H1 (cell line): ENCODE measurements at regions not wholly inside any gene's neighbourhood (a gene's known extent, or its start where the extent isn't known, plus 50 kb on each side); places are given as distances from the start of the nearest gene placed in this dataset.

Source experiments
- CTCF ChIA-PET: fragments of 300-600 bp; sonication (Branson Sonifier 250); formaldehyde crosslinking; loops from one replicate; lab custom pipeline; 2021; ENCODE audit not compliant: partially characterized antibody; lab: Charles Lee
- POLR2A ChIA-PET: fragments of 300-600 bp; sonication (Branson Sonifier 250); formaldehyde crosslinking; loops from one replicate; lab custom pipeline; 2021; ENCODE audit warnings: inconsistent platforms; ENCODE audit not compliant: partially characterized antibody; lab: Charles Lee
- DNase-seq, 2 experiments: peaks; one replicate each; pipeline versions ENCODE4 v3.0.0 to v3.0.0-alpha.2; 2010 to 2022; ENCODE audit warnings: low spot score in 2 of 2, low read depth in 1 of 2, mixed read lengths in 1 of 2
- FAIRE-seq: peaks from 2 replicates; lab custom pipeline; 2011; peaks lifted over from hg19 to GRCh38; lab: Jason Lieb, UNC
- H2AFZ ChIP-seq: 2 replicates; pipeline ENCODE4 v1.8.1; 2012; ENCODE audit warnings: low read length, inconsistent platforms
- H2AK5ac ChIP-seq: 2 replicates; pipeline ENCODE4 v1.6.1; 2013; ENCODE audit warnings: low read depth, low read length
- H2BK120ac ChIP-seq: replicated peaks from 2 replicates; pipeline ENCODE3; 2013; ENCODE audit warnings: low read depth, low read length, inconsistent platforms
- H2BK12ac ChIP-seq: 2 replicates; pipeline ENCODE4 v1.6.1; 2013; ENCODE audit warnings: low read depth, low read length
- H2BK15ac ChIP-seq: 2 replicates; pipeline ENCODE4 v1.6.1; 2013; ENCODE audit warnings: low read length
- H2BK20ac ChIP-seq: 2 replicates; pipeline ENCODE4 v1.6.1; 2013; ENCODE audit warnings: low read length
- H2BK5ac ChIP-seq: 2 replicates; pipeline ENCODE4 v1.6.1; 2013; ENCODE audit warnings: low read depth, low read length
- H3K14ac ChIP-seq: 2 replicates; pipeline ENCODE4 v1.6.1; 2013; ENCODE audit warnings: inconsistent platforms; ENCODE audit not compliant: insufficient read length
- H3K18ac ChIP-seq: 2 replicates; pipeline ENCODE4 v1.6.1; 2013; ENCODE audit warnings: low read length; ENCODE audit errors: extremely low read depth
- H3K23ac ChIP-seq: 2 replicates; pipeline ENCODE4 v1.6.1; 2013; ENCODE audit warnings: inconsistent platforms; ENCODE audit not compliant: insufficient read length
- H3K23me2 ChIP-seq: 2 replicates; pipeline ENCODE4 v1.6.1; 2013; ENCODE audit warnings: low read depth, low read length
- H3K27ac ChIP-seq: 2 replicates; pipeline ENCODE4 v1.6.1; 2011; ENCODE audit warnings: low read depth, low read length, inconsistent platforms
- H3K27me3 ChIP-seq, 4 experiments: replicated peaks in 1 of 4; 1 replicate in 1 of 4; 2 replicates in 3 of 4; pipeline versions ENCODE4 v1.6.1 to v1.8.1; 2011 to 2013; ENCODE audit warnings: low read length in 3 of 4, mild to moderate bottlenecking in 3 of 4, inconsistent platforms in 2 of 4, mixed read lengths in 2 of 4, moderate library complexity in 1 of 4; ENCODE audit not compliant: control insufficient read depth in 3 of 4, insufficient read depth in 3 of 4; ENCODE audit errors: extremely low read depth in 1 of 4
- H3K36me3 ChIP-seq, 4 experiments: 2 replicates each; pipeline versions ENCODE4 v1.6.1 to v1.8.1; 2011 to 2013; ENCODE audit warnings: mild to moderate bottlenecking in 4 of 4, low read length in 3 of 4, moderate library complexity in 2 of 4, control low read depth in 1 of 4, inconsistent platforms in 1 of 4; ENCODE audit not compliant: insufficient read depth in 4 of 4, control insufficient read depth in 2 of 4
- H3K4ac ChIP-seq: replicated peaks from 2 replicates; pipeline ENCODE3; 2013; ENCODE audit warnings: low read length, low read depth, mixed read lengths, inconsistent platforms; ENCODE audit not compliant: insufficient read length
- H3K4me1 ChIP-seq, 4 experiments: replicated peaks in 1 of 4; 1 replicate in 1 of 4; 2 replicates in 3 of 4; pipeline versions ENCODE4 v1.6.1 to v1.8.1; 2011 to 2013; ENCODE audit warnings: low read length in 3 of 4, inconsistent platforms in 2 of 4, mixed read lengths in 1 of 4; ENCODE audit not compliant: insufficient read depth in 4 of 4, control insufficient read depth in 3 of 4
- H3K4me2 ChIP-seq, 2 experiments: 2 replicates each; pipeline versions ENCODE4 v1.6.1 to v1.8.1; 2011 to 2013; ENCODE audit warnings: low read depth in 2 of 2, low read length in 2 of 2, control low read depth in 1 of 2, inconsistent platforms in 1 of 2, mild to moderate bottlenecking in 1 of 2; ENCODE audit not compliant: insufficient read depth in 1 of 2
- H3K4me3 ChIP-seq, 4 experiments: fragments of 200-600, 300-600 bp in 1 of 4; sonication (generic), shearing (Covaris generic), sonication (Bioruptor Twin) in 1 of 4; 2 replicates each; pipeline versions ENCODE4 v1.5.1 to v1.8.1; 2011 to 2016; ENCODE audit warnings: low read length in 4 of 4, low read depth in 3 of 4, control low read depth in 2 of 4, inconsistent platforms in 2 of 4, mild to moderate bottlenecking in 2 of 4, mixed read lengths in 1 of 4, moderate library complexity in 1 of 4; ENCODE audit not compliant: insufficient read depth in 2 of 4; ENCODE audit errors: extremely low read depth in 1 of 4
- H3K56ac ChIP-seq: replicated peaks from 2 replicates; pipeline ENCODE3; 2013; ENCODE audit warnings: low read depth, mild to moderate bottlenecking, mixed read lengths, low read length, inconsistent platforms; ENCODE audit not compliant: insufficient read length
- H3K79me1 ChIP-seq: 2 replicates; pipeline ENCODE4 v1.6.1; 2013; ENCODE audit warnings: low read depth, low read length, control low read depth
- H3K79me2 ChIP-seq, 2 experiments: 2 replicates each; pipeline versions ENCODE4 v1.6.1 to v1.8.1; 2012 to 2013; ENCODE audit warnings: low read length in 2 of 2, mild to moderate bottlenecking in 2 of 2, inconsistent platforms in 1 of 2; ENCODE audit not compliant: insufficient read depth in 2 of 2, control insufficient read depth in 1 of 2
- H3K9ac ChIP-seq, 4 experiments: replicated peaks in 1 of 4; 1 replicate in 1 of 4; 2 replicates in 3 of 4; pipeline versions ENCODE4 v1.6.1 to v1.8.1; 2011 to 2013; ENCODE audit warnings: low read depth in 3 of 4, low read length in 3 of 4, control low read depth in 2 of 4, mild to moderate bottlenecking in 2 of 4, moderate library complexity in 2 of 4, inconsistent platforms in 1 of 4; ENCODE audit errors: extremely low read depth in 1 of 4
- H3K9me3 ChIP-seq, 2 experiments: 2 replicates each; pipeline versions ENCODE4 v1.6.1 to v1.8.1; 2012 to 2013; ENCODE audit warnings: mild to moderate bottlenecking in 2 of 2, moderate library complexity in 2 of 2, control low read depth in 1 of 2, inconsistent platforms in 1 of 2, low read depth in 1 of 2, low read length in 1 of 2, mixed read lengths in 1 of 2; ENCODE audit not compliant: insufficient read depth in 2 of 2
- H4K20me1 ChIP-seq, 2 experiments: replicated peaks in 1 of 2; 2 replicates each; pipeline versions ENCODE3 to v1.8.1; 2011 to 2013; ENCODE audit warnings: inconsistent platforms in 2 of 2, low read length in 2 of 2, mild to moderate bottlenecking in 1 of 2; ENCODE audit not compliant: insufficient read depth in 2 of 2, control insufficient read depth in 1 of 2
- H4K5ac ChIP-seq: 2 replicates; pipeline ENCODE4 v1.6.1; 2013; ENCODE audit warnings: low read length, low read depth, mixed read lengths, inconsistent platforms; ENCODE audit not compliant: insufficient read length
- H4K8ac ChIP-seq: 2 replicates; pipeline ENCODE4 v1.8.0; 2013; ENCODE audit warnings: mild to moderate bottlenecking, moderate library complexity, low read length, inconsistent platforms; ENCODE audit not compliant: insufficient read depth; ENCODE audit errors: extremely low read depth
- H4K91ac ChIP-seq: replicated peaks from 2 replicates; pipeline ENCODE3; 2013; ENCODE audit warnings: low read length, mixed read lengths, inconsistent platforms; ENCODE audit not compliant: insufficient read length
- CBX5 ChIP-seq: fragments of 300-800, 300-1000 bp; sonication (generic); IDR thresholded peaks from 2 replicates; pipeline ENCODE4 v1.7.1; 2016; ENCODE audit warnings: antibody characterized with exemption, low read length, low read depth
- CHD2 ChIP-seq: IDR thresholded peaks from 2 replicates; pipeline ENCODE4 v1.6.1; 2012; ENCODE audit warnings: low read length, improper control_type of control experiment
- EGR1 ChIP-seq: IDR thresholded peaks from 2 replicates; pipeline ENCODE4 v1.6.1; 2011; ENCODE audit warnings: low read depth, low read length, borderline replicate concordance
- GTF2F1 ChIP-seq: IDR thresholded peaks from 2 replicates; pipeline ENCODE4 v1.6.1; 2012; ENCODE audit warnings: low read depth, low read length, improper control_type of control experiment, borderline replicate concordance
- JUN ChIP-seq: IDR thresholded peaks from 2 replicates; pipeline ENCODE4 v1.6.1; 2011; ENCODE audit warnings: low read depth, mild to moderate bottlenecking, improper control_type of control experiment, low read length
- NRF1 ChIP-seq: IDR thresholded peaks from 2 replicates; pipeline ENCODE4 v1.6.1; 2011; ENCODE audit warnings: mild to moderate bottlenecking, low read depth, low read length, improper control_type of control experiment
- POU5F1 ChIP-seq: IDR thresholded peaks from 2 replicates; pipeline ENCODE4 v1.6.1; 2011; ENCODE audit warnings: low read depth, mild to moderate bottlenecking, low read length, moderate library complexity
- RAD21 ChIP-seq, 2 experiments: IDR thresholded peaks in 1 of 2; conservative IDR thresholded peaks in 1 of 2; 2 replicates each; pipeline ENCODE4 v1.6.1; 2011; ENCODE audit warnings: low read depth in 2 of 2, low read length in 2 of 2, improper control_type of control experiment in 1 of 2, inconsistent platforms in 1 of 2, mild to moderate bottlenecking in 1 of 2, moderate library complexity in 1 of 2
- RBBP5 ChIP-seq: IDR thresholded peaks from 2 replicates; pipeline ENCODE4 v1.7.1; 2012; ENCODE audit warnings: low read depth, mild to moderate bottlenecking, inconsistent platforms, low read length, moderate library complexity, borderline replicate concordance
- RFX5 ChIP-seq: IDR thresholded peaks from 2 replicates; pipeline ENCODE4 v1.6.1; 2011; ENCODE audit warnings: low read depth, low read length, improper control_type of control experiment, borderline replicate concordance
- SIN3A ChIP-seq, 2 experiments: IDR thresholded peaks in 1 of 2; conservative IDR thresholded peaks in 1 of 2; 2 replicates each; pipeline ENCODE4 v1.6.1; 2011 to 2012; ENCODE audit warnings: low read length in 2 of 2, improper control_type of control experiment in 1 of 2, low read depth in 1 of 2, mild to moderate bottlenecking in 1 of 2
- SP4 ChIP-seq: IDR thresholded peaks from 2 replicates; pipeline ENCODE4 v1.6.1; 2012; ENCODE audit warnings: low read length, inconsistent platforms
- TAF1 ChIP-seq: IDR thresholded peaks from 2 replicates; pipeline ENCODE4 v1.6.1; 2011; ENCODE audit warnings: mild to moderate bottlenecking, low read depth, low read length
- TCF12 ChIP-seq: IDR thresholded peaks from 2 replicates; pipeline ENCODE4 v1.6.1; 2011; ENCODE audit warnings: low read depth, mild to moderate bottlenecking, low read length
- YY1 ChIP-seq: IDR thresholded peaks from 2 replicates; pipeline ENCODE4 v1.6.1; 2011; ENCODE audit warnings: low read depth, mild to moderate bottlenecking, low read length
- WGBS, 2 experiments: shearing (Covaris generic) in 1 of 2; methylation state at CpG; one replicate each; pipeline versions ENCODE4 v1.1.6 to v1.1.7; 2013 to 2015; ENCODE audit warnings: low lambda C conversion rate in 2 of 2, mixed read lengths in 2 of 2, inconsistent platforms in 1 of 2, low coverage in 1 of 2, missing lambda C conversion rate in 1 of 2; ENCODE audit not compliant: insufficient replicate concordance in 2 of 2, insufficient coverage in 1 of 2, insufficient read length in 1 of 2; ENCODE audit errors: extremely low coverage in 1 of 2, missing lambda C conversion rate in 1 of 2; 5-methylcytosine and 5-hydroxymethylcytosine counted together

DNA sequence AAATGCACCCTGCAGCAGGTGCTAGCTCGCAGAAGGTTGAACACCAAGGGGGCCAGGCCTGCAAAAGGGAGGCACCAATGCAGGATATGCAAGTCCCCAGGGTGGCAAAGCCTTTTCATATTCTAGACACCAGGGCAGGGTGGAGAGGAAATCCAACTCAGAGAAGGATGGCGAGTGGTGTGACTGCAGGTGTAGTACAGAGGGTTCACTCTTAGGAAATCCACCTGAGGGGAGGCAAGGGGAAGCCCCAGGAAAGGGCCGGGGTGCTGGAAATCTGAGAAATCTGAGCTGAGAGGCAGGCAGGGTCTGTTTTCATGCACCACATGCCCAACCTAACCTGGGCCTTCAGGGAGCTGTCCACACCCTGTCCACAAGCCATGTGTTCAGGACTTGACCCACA, 163.2 kb upstream of the CTTNBP2NL start:
- Histone ChIP-seq H4K20me1 (no peaks in the 10 kb centered on the region), H4K91ac (peak overlapping the region; percentile 64), H3K9me3 (peaks cover 7% of the 10 kb centered on the region in 2 experiments; a peak in 2 of 4 replicates), H3K79me1 (no peaks in the 10 kb centered on the region), H2BK12ac (no peak overlapping the region), H3K14ac (no peak overlapping the region), H3K79me2 (no peaks in the 10 kb centered on the region), H2BK20ac (no peak overlapping the region; the same call in 1 of the 2 replicates), H3K4me1 (peaks cover 0 to 5% (median 2%) of the 10 kb centered on the region in 4 experiments; a peak in 5 of 7 replicates), H3K18ac (no peak overlapping the region), H2AFZ (no peak overlapping the region), H4K8ac (no peak overlapping the region), H3K27me3 (no peaks in the 10 kb centered on the region), H2BK120ac (no peak overlapping the region), H3K36me3 (no peaks in the 10 kb centered on the region), H3K9ac (no peak overlapping the region), H3K56ac (no peak overlapping the region), H2BK5ac (no peak overlapping the region), H3K4me3 (no peak overlapping the region), H3K27ac (no peak overlapping the region), H4K5ac (no peak overlapping the region), H3K23ac (no peak overlapping the region), H3K23me2 (no peaks in the 10 kb centered on the region), H2BK15ac (no peak overlapping the region), H3K4me2 (no peak overlapping the region), H2AK5ac (no peak overlapping the region), H3K4ac (no peak overlapping the region)
- CTCF ChIA-PET, result interaction anchor here (0.8 to 2.3 kb wide), 3 partner anchors 9 to 145 kb away, joined by 3 to 8 read pairs (median 3); no protein-coding TSS in a partner anchor
- FAIRE-seq, result no peak
- WGBS, 2 experiments, result 77% methylated on average over 3 of the region's 3 CpGs; no CpG with 5 or more reads in 1 of the 2 experiments
- no peak for DNase-seq
- POLR2A ChIA-PET, result no interaction called here
- TF ChIP-seq SIN3A (conservative IDR thresholded peaks at IDR 0.05 in 1 of 2, IDR thresholded peaks at IDR 0.05 in 1 of 2; ENCODE audit: low read depth in 1 of 2, low read length in 2 of 2) (no peak), JUN (no peak), RFX5 (no peak), NRF1 (no peak), RBBP5 (no peak), CBX5 (no peak), EGR1 (no peak), YY1 (no peak), SP4 (no peak), POU5F1 (no peak), RAD21 (IDR thresholded peaks at IDR 0.05 in 1 of 2, conservative IDR thresholded peaks at IDR 0.05 in 1 of 2; ENCODE audit: low read depth in 2 of 2, low read length in 2 of 2) (no peak), TAF1 (no peak), CHD2 (no peak), GTF2F1 (no peak), TCF12 (no peak)
